DND-41 (cell line): ENCODE measurements at regions not wholly inside any gene's neighbourhood (a gene's known extent, or its start where the extent isn't known, plus 50 kb on each side); places are given as distances from the start of the nearest gene placed in this dataset.

ENCODE experiments used
- CTCF ChIP-seq: IDR thresholded peaks from 2 replicates; pipeline ENCODE4 v1.5.1; 2012; ENCODE audit warnings: borderline replicate concordance, low read length, moderate library complexity, mild to moderate bottlenecking; ENCODE audit not compliant: poor library complexity, severe bottlenecking; ENCODE audit errors: extremely low read depth
- EZH2 ChIP-seq: IDR thresholded peaks from 3 replicates; pipeline ENCODE4 v1.6.1; 2012; ENCODE audit warnings: borderline replicate concordance, low read depth, mild to moderate bottlenecking, moderate library complexity, low read length, inconsistent platforms; ENCODE audit not compliant: severe bottlenecking

DNA sequence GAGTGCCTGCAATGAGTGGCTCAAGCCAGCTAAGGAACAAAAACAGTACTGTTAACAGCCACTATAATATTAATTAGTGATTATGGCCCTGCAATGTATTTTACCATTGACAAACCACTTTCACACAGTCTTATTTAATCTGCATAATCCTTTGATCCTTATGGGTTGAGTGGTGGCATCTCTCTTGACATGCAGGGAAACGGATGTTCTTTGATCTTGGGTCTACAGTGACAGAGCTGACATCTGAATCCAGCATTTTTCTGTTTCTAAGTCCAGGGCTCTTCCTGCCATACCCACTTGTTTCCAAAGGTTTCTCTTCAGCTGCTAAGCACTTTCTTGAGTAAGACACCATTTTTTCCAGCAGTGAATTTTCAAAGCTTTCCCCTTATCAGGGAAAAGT is 277.7 kb upstream of the ROPN1 start:
- no peak for TF ChIP-seq CTCF
- TF ChIP-seq EZH2, result no peak
